GM10248 (cell line): ENCODE measurements at regions not wholly inside any gene's neighbourhood (a gene's known extent, or its start where the extent isn't known, plus 50 kb on each side); places are given as distances from the start of the nearest gene placed in this dataset.

Source experiments
- CTCF ChIA-PET: fragments of 300-600 bp; sonication (Branson Sonifier 250); formaldehyde crosslinking; extraction: SDS; loops from one replicate; lab custom pipeline; 2021; ENCODE audit warnings: antibody characterized with exemption; lab: Yijun Ruan, JAX
- POLR2A ChIA-PET: fragments of 350-650 bp; sonication (Branson Sonifier 250); formaldehyde crosslinking; extraction: SDS; loops from one replicate; lab custom pipeline; 2020; ENCODE audit warnings: antibody characterized with exemption; lab: Yijun Ruan, JAX
- DNase-seq: peaks from one replicate; pipeline ENCODE4 v3.0.0; 2012; ENCODE audit errors: extremely low spot score
- TF ChIP-seq, protein P1 (sequence below): IDR thresholded peaks from 2 replicates; pipeline ENCODE4 v1.5.1; 2012; ENCODE audit warnings: mild to moderate bottlenecking, low read depth; ENCODE audit errors: extremely low read depth, missing control alignments, control extremely low read depth

DNA sequence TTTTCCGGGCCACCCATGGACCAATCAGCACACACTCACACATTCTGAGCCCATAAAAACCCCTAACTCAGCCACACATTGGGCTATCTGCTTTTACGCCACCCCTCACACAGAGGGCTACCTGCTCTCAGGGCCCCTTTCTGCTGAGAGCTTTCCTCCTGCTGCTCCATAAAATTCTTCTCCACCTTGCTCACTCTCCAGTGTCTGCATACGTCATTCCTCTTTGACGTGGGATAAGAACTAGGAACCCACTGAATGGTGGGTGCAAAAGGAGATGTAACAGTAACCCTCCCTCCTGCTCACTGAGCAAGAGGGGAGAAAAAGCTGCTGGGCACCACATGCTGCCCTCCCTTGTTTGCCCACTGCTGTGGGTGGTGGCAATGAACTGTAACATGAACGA lies 596.7 kb upstream of the TMEM132C start:
- ChIA-PET POLR2A (no interaction called here), CTCF (interaction anchor here (1.0 kb wide), 1 partner anchor 9 kb away, joined by 3 read pairs; no protein-coding TSS in a partner anchor)
- TF ChIP-seq, protein P1, sequence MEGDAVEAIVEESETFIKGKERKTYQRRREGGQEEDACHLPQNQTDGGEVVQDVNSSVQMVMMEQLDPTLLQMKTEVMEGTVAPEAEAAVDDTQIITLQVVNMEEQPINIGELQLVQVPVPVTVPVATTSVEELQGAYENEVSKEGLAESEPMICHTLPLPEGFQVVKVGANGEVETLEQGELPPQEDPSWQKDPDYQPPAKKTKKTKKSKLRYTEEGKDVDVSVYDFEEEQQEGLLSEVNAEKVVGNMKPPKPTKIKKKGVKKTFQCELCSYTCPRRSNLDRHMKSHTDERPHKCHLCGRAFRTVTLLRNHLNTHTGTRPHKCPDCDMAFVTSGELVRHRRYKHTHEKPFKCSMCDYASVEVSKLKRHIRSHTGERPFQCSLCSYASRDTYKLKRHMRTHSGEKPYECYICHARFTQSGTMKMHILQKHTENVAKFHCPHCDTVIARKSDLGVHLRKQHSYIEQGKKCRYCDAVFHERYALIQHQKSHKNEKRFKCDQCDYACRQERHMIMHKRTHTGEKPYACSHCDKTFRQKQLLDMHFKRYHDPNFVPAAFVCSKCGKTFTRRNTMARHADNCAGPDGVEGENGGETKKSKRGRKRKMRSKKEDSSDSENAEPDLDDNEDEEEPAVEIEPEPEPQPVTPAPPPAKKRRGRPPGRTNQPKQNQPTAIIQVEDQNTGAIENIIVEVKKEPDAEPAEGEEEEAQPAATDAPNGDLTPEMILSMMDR, result no peak
- DNase-seq, result no peak

DNA sequence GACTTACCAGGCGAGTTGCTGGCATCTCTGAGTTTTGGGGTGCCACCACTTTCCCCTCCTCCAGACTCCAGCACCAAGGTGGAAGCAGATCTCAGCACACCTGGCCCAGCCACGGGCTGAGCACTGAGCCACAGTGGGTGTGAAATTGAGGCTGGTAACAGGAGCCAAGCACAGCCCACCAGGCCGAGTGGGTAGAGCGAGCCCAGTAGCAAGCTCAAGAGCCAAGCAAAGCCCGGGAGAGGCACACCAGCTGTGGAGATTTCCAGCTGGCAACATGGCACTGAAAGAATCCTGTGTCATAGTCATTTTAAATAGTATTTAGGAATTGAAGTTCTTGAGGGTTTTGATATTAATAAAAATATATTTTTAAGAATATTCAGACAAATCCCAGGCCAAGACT lies 596.2 kb upstream of the TMEM132C start:
- CTCF ChIA-PET, result no interaction called here
- POLR2A ChIA-PET, result no interaction called here
- no peak for DNase-seq
- TF ChIP-seq, protein P1, result no peak

DNA sequence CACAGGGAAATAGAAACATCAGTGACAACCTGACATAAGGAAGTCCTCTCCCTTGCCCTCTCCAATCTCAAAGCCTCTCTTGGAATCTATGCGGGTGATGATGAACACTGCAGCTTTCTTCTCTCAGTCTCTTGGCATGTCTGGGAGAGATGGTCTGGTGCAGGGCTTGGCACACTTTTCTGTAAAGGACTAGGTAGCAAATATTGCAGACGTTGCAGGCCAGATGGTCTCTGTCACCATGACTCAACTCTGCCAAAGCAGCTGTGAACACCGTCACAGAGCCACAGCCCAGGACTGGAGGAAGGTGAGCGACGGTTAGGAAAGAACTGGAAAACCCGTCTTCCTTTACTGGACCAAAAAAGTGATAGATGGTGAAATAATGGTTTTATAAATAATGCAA lies 591.0 kb upstream of the TMEM132C start:
- POLR2A ChIA-PET, result no interaction called here

DNA sequence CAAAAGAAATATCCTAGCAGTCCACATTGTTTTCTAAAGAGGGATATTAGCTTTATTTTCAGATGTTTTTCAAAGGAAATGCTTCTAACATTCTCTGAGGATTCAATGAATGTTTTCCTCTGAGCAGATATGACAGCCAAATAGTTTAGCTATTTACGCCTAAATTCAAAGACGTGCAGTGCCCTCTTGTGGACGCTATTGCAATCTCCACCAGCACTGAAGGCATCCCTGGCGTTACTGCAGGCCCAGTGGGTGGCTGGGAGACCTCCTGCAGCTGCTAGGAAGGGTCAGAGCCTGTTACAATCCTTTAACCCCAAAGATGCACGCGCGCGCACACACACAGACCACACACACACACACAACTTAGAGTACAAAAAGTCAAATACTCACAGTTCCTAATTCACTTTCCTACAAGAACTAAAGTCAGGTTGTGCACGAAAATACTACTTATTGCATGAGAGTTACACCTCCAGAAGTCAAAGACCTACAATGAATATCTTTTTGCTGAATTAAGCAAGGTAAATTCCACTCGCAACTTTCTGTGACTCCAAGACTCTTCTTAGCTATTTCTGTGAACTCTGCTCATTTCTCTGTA lies 589.3 kb upstream of the TMEM132C start:
- ChIA-PET CTCF (interaction anchor here (0.8 to 2.2 kb wide), 9 partner anchors 9 to 569 kb away, joined by 3 to 8 read pairs (median 4); no protein-coding TSS in a partner anchor), POLR2A (no interaction called here)
- DNase-seq, result peak; percentile 31
- TF ChIP-seq, protein P1, result peak; percentile 63

More for the DNA sequence above, 591.0 kb upstream of the TMEM132C start:
- DNase-seq, result no peak
- TF ChIP-seq, protein P1, result no peak
- CTCF ChIA-PET, result interaction anchor here (2.2 kb wide), 1 partner anchor 9 kb away, joined by 8 read pairs; no protein-coding TSS in a partner anchor

DNA sequence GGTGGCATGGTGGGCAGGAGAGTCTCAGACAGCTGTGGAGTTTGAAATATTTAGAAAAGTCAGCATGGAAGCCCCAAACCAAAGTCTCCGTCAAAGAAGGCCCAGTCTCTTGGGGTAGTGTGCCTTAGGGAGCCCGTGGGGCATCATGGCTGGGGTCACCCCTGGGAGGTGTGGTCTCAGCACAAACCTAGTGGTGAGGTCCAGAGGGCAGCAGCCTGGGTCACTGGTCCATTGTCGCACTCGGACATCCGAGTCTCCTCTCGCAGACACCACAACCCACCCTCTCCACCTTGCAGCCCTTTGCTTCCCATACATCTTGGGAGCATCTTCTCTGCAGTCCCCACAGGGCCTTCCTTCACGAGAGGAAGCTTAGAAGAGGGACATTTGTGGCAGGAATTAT lies 588.0 kb upstream of the TMEM132C start:
- TF ChIP-seq, protein P1, result no peak
- ChIA-PET CTCF (interaction anchor here (0.7 to 2.1 kb wide), 3 partner anchors 9 to 570 kb away, joined by 3 to 8 read pairs (median 3); no protein-coding TSS in a partner anchor), POLR2A (no interaction called here)

DNA sequence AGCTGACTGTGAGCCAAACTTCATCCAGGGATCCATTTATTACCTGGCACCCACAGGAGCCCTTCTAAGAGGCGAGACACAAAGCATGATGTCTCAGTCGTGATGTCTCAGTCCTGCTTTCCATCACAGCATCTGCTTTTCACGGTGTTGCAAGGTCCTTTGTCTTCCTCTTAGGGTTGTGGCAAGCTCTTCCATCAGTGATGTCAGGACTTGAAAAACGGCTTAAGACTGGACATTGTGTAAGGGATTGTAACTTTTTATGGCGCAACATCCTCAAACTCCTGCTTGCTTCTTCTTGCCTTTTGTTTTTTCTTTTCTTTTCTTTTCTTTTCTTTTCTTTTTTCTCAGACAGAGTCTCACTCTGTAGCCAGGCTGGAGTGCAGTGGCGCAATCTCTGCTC lies 586.5 kb upstream of the TMEM132C start:
- DNase-seq, result no peak
- CTCF ChIA-PET, result no interaction called here
- TF ChIP-seq, protein P1, result no peak
- POLR2A ChIA-PET, result no interaction called here

More for the DNA sequence above, 588.0 kb upstream of the TMEM132C start:
- DNase-seq, result no peak
